WI38 (cell line): ENCODE measurements at regions not wholly inside any gene's neighbourhood (a gene's known extent, or its start where the extent isn't known, plus 50 kb on each side); places are given as distances from the start of the nearest gene placed in this dataset.

ENCODE experiments used
- H3K4me3 ChIP-seq: 2 replicates; pipeline ENCODE4 v1.5.1; 2011; ENCODE audit warnings: low read depth, mild to moderate bottlenecking, control low read depth, low read length
- TF ChIP-seq, protein P1 (sequence below): IDR thresholded peaks from 2 replicates; pipeline ENCODE4 v1.5.1; 2012; ENCODE audit warnings: low read depth, mild to moderate bottlenecking, control low read depth, low read length

DNA sequence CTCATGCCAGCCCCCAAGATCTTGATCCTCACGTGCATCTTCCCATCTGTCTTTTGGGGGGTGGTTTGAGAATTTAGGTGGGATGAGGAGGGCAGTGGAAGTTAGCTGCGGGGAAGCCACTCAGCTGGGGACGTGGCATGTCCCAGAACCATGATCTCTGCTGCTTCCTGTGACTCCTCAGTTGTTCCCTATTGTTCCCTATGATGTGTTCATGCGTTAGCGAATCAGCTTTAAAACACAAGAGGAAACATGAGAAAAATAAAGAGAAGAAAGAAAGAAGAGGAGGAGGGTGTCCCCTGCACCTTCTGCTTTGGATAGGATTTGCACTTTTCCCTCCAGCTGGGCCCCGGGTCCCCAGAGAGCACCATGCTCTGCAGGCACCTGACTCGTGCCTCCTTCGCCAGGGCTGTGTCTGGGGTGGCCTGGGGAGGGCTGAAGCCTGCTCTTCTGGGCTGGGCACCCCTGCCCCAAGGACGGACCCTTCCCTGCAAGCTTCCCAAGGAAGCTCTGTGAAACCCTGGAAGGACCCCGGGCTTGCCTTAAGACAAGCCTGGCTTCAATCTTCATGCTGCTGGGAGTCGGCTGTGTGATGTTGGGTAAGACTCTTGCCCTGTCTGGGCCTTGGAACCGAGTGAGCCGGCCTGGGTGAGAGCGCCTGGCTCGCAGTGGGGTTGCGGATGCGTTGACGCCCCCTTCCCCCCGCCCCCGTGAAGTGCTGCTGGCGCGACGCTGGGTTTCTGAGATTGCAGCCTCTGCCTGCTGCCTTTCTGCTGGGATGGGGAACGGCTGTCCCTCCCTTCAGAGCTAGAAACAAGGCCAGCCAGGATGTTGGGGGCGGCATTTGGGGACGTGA lies 62.8 kb upstream of the CIBAR2 start:
- peak overlapping the region; percentile 60 for H3K4me3 ChIP-seq
- TF ChIP-seq, protein P1, sequence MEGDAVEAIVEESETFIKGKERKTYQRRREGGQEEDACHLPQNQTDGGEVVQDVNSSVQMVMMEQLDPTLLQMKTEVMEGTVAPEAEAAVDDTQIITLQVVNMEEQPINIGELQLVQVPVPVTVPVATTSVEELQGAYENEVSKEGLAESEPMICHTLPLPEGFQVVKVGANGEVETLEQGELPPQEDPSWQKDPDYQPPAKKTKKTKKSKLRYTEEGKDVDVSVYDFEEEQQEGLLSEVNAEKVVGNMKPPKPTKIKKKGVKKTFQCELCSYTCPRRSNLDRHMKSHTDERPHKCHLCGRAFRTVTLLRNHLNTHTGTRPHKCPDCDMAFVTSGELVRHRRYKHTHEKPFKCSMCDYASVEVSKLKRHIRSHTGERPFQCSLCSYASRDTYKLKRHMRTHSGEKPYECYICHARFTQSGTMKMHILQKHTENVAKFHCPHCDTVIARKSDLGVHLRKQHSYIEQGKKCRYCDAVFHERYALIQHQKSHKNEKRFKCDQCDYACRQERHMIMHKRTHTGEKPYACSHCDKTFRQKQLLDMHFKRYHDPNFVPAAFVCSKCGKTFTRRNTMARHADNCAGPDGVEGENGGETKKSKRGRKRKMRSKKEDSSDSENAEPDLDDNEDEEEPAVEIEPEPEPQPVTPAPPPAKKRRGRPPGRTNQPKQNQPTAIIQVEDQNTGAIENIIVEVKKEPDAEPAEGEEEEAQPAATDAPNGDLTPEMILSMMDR, result no peak

DNA sequence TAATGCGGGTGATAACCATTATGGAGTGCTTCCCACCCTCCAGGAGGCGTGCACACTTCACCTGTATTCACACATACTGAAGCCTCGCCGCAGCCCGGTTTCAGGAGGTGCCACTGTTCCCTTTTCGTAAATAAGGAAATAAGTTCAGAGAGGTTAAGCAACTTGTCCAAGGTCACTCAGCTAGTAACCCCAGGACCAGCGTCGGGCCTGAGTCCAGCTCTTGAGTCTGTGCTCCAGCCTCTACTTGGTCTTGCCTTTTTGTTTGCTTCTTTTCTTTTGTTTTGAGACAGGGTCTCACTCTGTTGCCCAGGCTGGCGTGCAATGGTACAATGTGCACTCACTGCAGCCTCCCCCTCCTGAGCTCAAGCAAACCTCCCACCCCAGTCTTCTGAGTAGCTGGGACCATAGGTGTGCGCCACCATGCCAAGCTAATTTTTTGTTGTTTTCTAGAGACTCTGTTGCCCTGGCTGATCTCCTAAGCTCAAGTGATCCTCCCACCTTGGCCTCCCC lies 63.5 kb upstream of the CIBAR2 start:
- TF ChIP-seq, protein P1, result no peak
- H3K4me3 ChIP-seq, result no peak overlapping the region

DNA sequence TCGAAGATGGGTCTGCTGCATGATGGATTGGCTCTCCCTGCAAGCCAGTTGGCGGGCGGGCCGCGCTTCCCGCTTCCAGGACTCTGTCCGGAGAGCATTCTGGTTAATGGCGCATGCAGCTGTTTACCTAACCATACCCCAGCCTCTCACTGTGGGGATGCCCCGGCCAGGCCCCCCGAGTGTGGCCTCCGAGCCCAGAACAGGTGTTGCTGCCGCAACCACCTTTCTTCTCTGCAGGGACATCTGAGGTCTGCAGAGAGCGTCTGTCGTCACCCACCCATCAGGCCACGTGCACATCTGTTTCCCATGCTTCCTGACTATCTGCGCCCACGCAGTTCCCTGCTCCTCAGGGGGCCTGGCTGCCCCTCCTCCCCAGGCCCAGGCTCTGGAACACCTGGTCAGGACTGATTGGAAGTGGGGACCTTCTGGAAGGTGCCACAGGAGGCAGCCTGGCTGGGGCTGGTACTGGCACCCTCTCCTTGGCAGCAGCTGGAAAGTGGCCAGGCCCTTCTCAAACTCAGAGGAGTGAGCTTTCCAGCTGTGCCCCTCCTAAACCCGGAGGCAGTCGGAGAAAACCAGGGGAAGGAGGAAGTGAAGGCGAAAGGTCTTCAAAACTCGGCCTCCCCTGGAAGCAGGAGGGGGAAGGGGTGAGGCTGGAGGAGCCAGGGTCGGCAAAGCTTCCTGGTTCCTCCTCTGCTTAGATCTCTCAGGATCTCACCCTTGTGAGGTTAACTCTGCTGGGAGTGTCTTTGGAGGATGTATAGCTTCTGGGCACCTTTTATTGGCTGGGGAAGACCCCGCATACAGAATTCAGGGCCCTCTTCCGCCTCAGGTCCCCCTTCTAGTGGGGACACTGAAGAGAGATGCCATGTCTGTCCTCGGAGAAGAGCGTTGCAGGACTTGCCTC lies 64.5 kb upstream of the CIBAR2 start:
- no peak overlapping the region for H3K4me3 ChIP-seq
- TF ChIP-seq, protein P1, result no peak

- no peak overlapping the region for H3K4me3 ChIP-seq
- TF ChIP-seq, protein P1, result no peak
These were observed 65.2 kb upstream of the CIBAR2 start for GRCh38 chr16:85177448-85177846.

- TF ChIP-seq, protein P1, result no peak
These were observed 65.8 kb upstream of the CIBAR2 start for GRCh38 chr16:85178006-85178591.

GRCh38 chr16:85178596-85178995 lies 66.3 kb upstream of the CIBAR2 start:
- TF ChIP-seq, protein P1, result no peak
- H3K4me3 ChIP-seq, result no peak overlapping the region

More at GRCh38 chr16:85178006-85178591, 65.8 kb upstream of the CIBAR2 start:
- H3K4me3 ChIP-seq, result no peak overlapping the region
